ENCODE measurements at regions not wholly inside any gene's neighbourhood (a gene's known extent, or its start where the extent isn't known, plus 50 kb on each side); places are given as distances from the start of the nearest gene placed in this dataset.
"Not testable (repeated sequence)": the region's sequence is repeated elsewhere in the genome, so short reads cannot be mapped to it uniquely, and the experiment has no call there.

- Histone ChIP-seq H2AFZ (ENCODE audit: low read depth, low read length, poor library complexity, severe bottlenecking) (no peak overlapping the region), H4K20me1 (ENCODE audit: insufficient read depth) (no peaks in the 10 kb centered on the region), H3K9me3 (ENCODE audit: control insufficient read depth in 1 of 2, insufficient read depth in 1 of 2, low read depth in 1 of 2, low read length in 2 of 2) (no peaks in the 10 kb centered on the region), H3K27ac (ENCODE audit: low read depth, low read length) (no peak overlapping the region), H3K4me2 (ENCODE audit: low read length) (no peak overlapping the region), H3K27me3 (ENCODE audit: insufficient read depth, low read length) (no peaks in the 10 kb centered on the region), H3K9ac (ENCODE audit: low read length) (no peak overlapping the region), H3K4me3 (replicated peaks in 1 of 2; ENCODE audit: low read depth in 1 of 2, low read length in 2 of 2) (no peak overlapping the region), H3K4me1 (ENCODE audit: control insufficient read depth in 1 of 2, insufficient read depth in 2 of 2, low read length in 2 of 2) (no peaks in the 10 kb centered on the region), H3K9me2 (ENCODE audit: insufficient read depth) (no peaks in the 10 kb centered on the region), H3K79me2 (ENCODE audit: insufficient read depth, low read length) (no peaks in the 10 kb centered on the region), H3K36me3 (ENCODE audit: control insufficient read depth in 1 of 2, insufficient read depth in 2 of 2, low read length in 2 of 2) (no peaks in the 10 kb centered on the region)
- intact Hi-C loops (cut with micrococcal nuclease), result no loop called here
- RAD21 ChIA-PET (ENCODE audit: low non-redundant PET in 1 of 2, low total read pairs in 2 of 2, uncharacterized antibody in 2 of 2, unreplicated experiment in 2 of 2), result no interaction called here
- POLR2A ChIA-PET, result no interaction called here
- TF ChIP-seq RAD21 (IDR thresholded peaks at IDR 0.05; ENCODE audit: low read depth) (no peak), YY1 (IDR thresholded peaks at IDR 0.05; ENCODE audit: extremely low read depth, insufficient replicate concordance, low read depth, low read length) (no peak), ELF1 (IDR thresholded peaks at IDR 0.05; ENCODE audit: borderline replicate concordance, low read depth) (no peak), JUND (IDR thresholded peaks at IDR 0.05) (no peak)
- ATAC-seq (no peak), DNase-seq (ENCODE audit: low read depth, low spot score) (no peak)
- CTCF ChIA-PET, result no interaction called here
- BruUV-seq (replicated peaks), result no TSS peak
Observed at GRCh38 chrX:56402207-56402606, 161.2 kb upstream of the UBQLN2 start.

- Histone ChIP-seq H2AFZ (ENCODE audit: low read depth, low read length, poor library complexity, severe bottlenecking) (no peak overlapping the region), H3K4me1 (ENCODE audit: control insufficient read depth in 1 of 2, insufficient read depth in 2 of 2, low read length in 2 of 2) (no peaks in the 10 kb centered on the region), H3K4me3 (replicated peaks in 1 of 2; ENCODE audit: low read depth in 1 of 2, low read length in 2 of 2) (no peak overlapping the region), H3K9me2 (ENCODE audit: insufficient read depth) (no peaks in the 10 kb centered on the region), H3K27ac (ENCODE audit: low read depth, low read length) (no peak overlapping the region), H3K4me2 (ENCODE audit: low read length) (no peak overlapping the region), H3K36me3 (ENCODE audit: control insufficient read depth in 1 of 2, insufficient read depth in 2 of 2, low read length in 2 of 2) (no peaks in the 10 kb centered on the region), H3K9ac (ENCODE audit: low read length) (no peak overlapping the region), H3K27me3 (ENCODE audit: insufficient read depth, low read length) (no peaks in the 10 kb centered on the region), H4K20me1 (ENCODE audit: insufficient read depth) (no peaks in the 10 kb centered on the region), H3K9me3 (ENCODE audit: control insufficient read depth in 1 of 2, insufficient read depth in 1 of 2, low read depth in 1 of 2, low read length in 2 of 2) (no peaks in the 10 kb centered on the region), H3K79me2 (ENCODE audit: insufficient read depth, low read length) (no peaks in the 10 kb centered on the region)
- POLR2A ChIA-PET, result no interaction called here
- DNase-seq (ENCODE audit: low read depth, low spot score) (no peak), ATAC-seq (no peak)
- intact Hi-C loops (cut with micrococcal nuclease), result no loop called here
- CTCF ChIA-PET, result no interaction called here
- RAD21 ChIA-PET (ENCODE audit: low non-redundant PET in 1 of 2, low total read pairs in 2 of 2, uncharacterized antibody in 2 of 2, unreplicated experiment in 2 of 2), result no interaction called here
- TF ChIP-seq ELF1 (IDR thresholded peaks at IDR 0.05; ENCODE audit: borderline replicate concordance, low read depth) (no peak), EZH2 (IDR thresholded peaks at IDR 0.05) (no peak)
- BruUV-seq (replicated peaks), result no TSS peak
Observed at GRCh38 chrX:56429581-56429980, 133.8 kb upstream of the UBQLN2 start.

GRCh38 chrX:56451981-56452380 is 111.4 kb upstream of the UBQLN2 start:
- DNase-seq (ENCODE audit: low read depth, low spot score); H4K20me1 ChIP-seq (ENCODE audit: insufficient read depth); BruUV-seq (replicated peaks); POLR2A ChIA-PET; H2AFZ ChIP-seq (ENCODE audit: low read depth, low read length, poor library complexity, severe bottlenecking); H3K4me3 ChIP-seq (replicated peaks in 1 of 2; ENCODE audit: low read depth in 1 of 2, low read length in 2 of 2); H3K27ac ChIP-seq (ENCODE audit: low read depth, low read length); H3K27me3 ChIP-seq (ENCODE audit: insufficient read depth, low read length); H3K9ac ChIP-seq (ENCODE audit: low read length); intact Hi-C loops (cut with micrococcal nuclease); H3K79me2 ChIP-seq (ENCODE audit: insufficient read depth, low read length); H3K4me2 ChIP-seq (ENCODE audit: low read length); ATAC-seq; H3K9me3 ChIP-seq (ENCODE audit: control insufficient read depth in 1 of 2, insufficient read depth in 1 of 2, low read depth in 1 of 2, low read length in 2 of 2); RAD21 ChIA-PET (ENCODE audit: low non-redundant PET in 1 of 2, low total read pairs in 2 of 2, uncharacterized antibody in 2 of 2, unreplicated experiment in 2 of 2); CTCF ChIA-PET; H3K36me3 ChIP-seq (ENCODE audit: control insufficient read depth in 1 of 2, insufficient read depth in 2 of 2, low read length in 2 of 2); H3K4me1 ChIP-seq (ENCODE audit: control insufficient read depth in 1 of 2, insufficient read depth in 2 of 2, low read length in 2 of 2); H3K9me2 ChIP-seq (ENCODE audit: insufficient read depth): not testable (repeated sequence)

Measured in HCT116 (cell line).